ENCODE measurements at regions not wholly inside any gene's neighbourhood (a gene's known extent, or its start where the extent isn't known, plus 50 kb on each side); places are given as distances from the start of the nearest gene placed in this dataset.

GRCh38 chr12:123073292-123073691, 77.6 kb downstream of the PITPNM2 start:
- Histone ChIP-seq H3K9me3 (replicated peaks; ENCODE audit: control insufficient read depth, insufficient read depth, low read length) (no peaks in the 10 kb centered on the region), H3K27me3 (ENCODE audit: control insufficient read depth in 2 of 2, insufficient read depth in 2 of 2, low read length in 2 of 2) (no peaks in the 10 kb centered on the region), H3K4me2 (ENCODE audit: insufficient read depth, low read length) (no peak overlapping the region), H3K9me1 (replicated peaks; ENCODE audit: control insufficient read depth, extremely low read depth, insufficient read depth, low read length) (no peaks in the 10 kb centered on the region), H3K36me3 (ENCODE audit: control insufficient read depth in 2 of 2, extremely low read depth in 1 of 2, insufficient read depth in 2 of 2, low read length in 2 of 2) (no peaks in the 10 kb centered on the region), H3K9ac (replicated peaks; ENCODE audit: extremely low read depth, insufficient read depth, low read length) (no peak overlapping the region), H3K79me2 (ENCODE audit: control insufficient read depth, insufficient read depth, low read length) (no peaks in the 10 kb centered on the region), H3K27ac (ENCODE audit: insufficient read depth, low read depth, low read length) (no peak overlapping the region), H3K4me1 (ENCODE audit: control insufficient read depth, extremely low read depth, insufficient read depth, low read length) (peaks cover 15% of the 10 kb centered on the region), H3K4me3 (replicated peaks in 1 of 3; ENCODE audit: insufficient read depth in 1 of 3, low read depth in 1 of 3, low read length in 3 of 3) (no peak overlapping the region), H4K20me1 (replicated peaks; ENCODE audit: control insufficient read depth, extremely low read depth, insufficient read depth, low read length) (no peaks in the 10 kb centered on the region), H2AFZ (ENCODE audit: low read depth, low read length) (no peak overlapping the region)
- POLR2A ChIA-PET = no interaction called here
- DNase-seq (ENCODE audit: low read depth, low spot score) = no peak
- CTCF ChIA-PET = interaction anchor here (1.3 kb wide), 1 partner anchor 13 kb away, joined by 5 read pairs; no protein-coding TSS in a partner anchor
- intact Hi-C loops (cut with micrococcal nuclease) (no loop called here), dilution Hi-C loops (cut with MboI; ENCODE audit: extremely low pct_ligation_motif_present, low sequenced_read_pairs) (no loop called here)
- FAIRE-seq = no peak
- no peak for TF ChIP-seq GATA2 (IDR thresholded peaks at IDR 0.05; ENCODE audit: insufficient read depth, insufficient read length, low read depth, low read length)
- TF ChIP-seq MAX (IDR thresholded peaks at IDR 0.05; ENCODE audit: insufficient read depth, insufficient read length) = no peak
- BruUV-seq (replicated peaks) = no TSS peak

GRCh38 chr12:123071857-123072256, 79.0 kb downstream of the PITPNM2 start:
- CTCF ChIA-PET = interaction anchor here (2.3 kb wide), 1 partner anchor 28 kb away, joined by 13 read pairs; no protein-coding TSS in a partner anchor
- BruUV-seq (replicated peaks) = no TSS peak

More at GRCh38 chr12:123071857-123072256, 79.0 kb downstream of the PITPNM2 start:
- H2AFZ ChIP-seq (ENCODE audit: low read depth, low read length) = no peak overlapping the region
- H3K36me3 ChIP-seq (ENCODE audit: control insufficient read depth in 2 of 2, extremely low read depth in 1 of 2, insufficient read depth in 2 of 2, low read length in 2 of 2) = no peaks in the 10 kb centered on the region
- H3K4me3 ChIP-seq (replicated peaks in 1 of 3; ENCODE audit: insufficient read depth in 1 of 3, low read depth in 1 of 3, low read length in 3 of 3) = no peak overlapping the region
- no peaks in the 10 kb centered on the region for H3K9me3 ChIP-seq (replicated peaks; ENCODE audit: control insufficient read depth, insufficient read depth, low read length)
- intact Hi-C loops (cut with micrococcal nuclease) = no loop called here
- POLR2A ChIA-PET = no interaction called here
- no peak for DNase-seq (ENCODE audit: low read depth, low spot score)
- no peak overlapping the region for H3K27ac ChIP-seq (ENCODE audit: insufficient read depth, low read depth, low read length)
- H3K4me2 ChIP-seq (ENCODE audit: insufficient read depth, low read length) = no peak overlapping the region
- H3K9ac ChIP-seq (replicated peaks; ENCODE audit: extremely low read depth, insufficient read depth, low read length) = no peak overlapping the region
- no peaks in the 10 kb centered on the region for H3K9me1 ChIP-seq (replicated peaks; ENCODE audit: control insufficient read depth, extremely low read depth, insufficient read depth, low read length)
- H4K20me1 ChIP-seq (replicated peaks; ENCODE audit: control insufficient read depth, extremely low read depth, insufficient read depth, low read length) = no peaks in the 10 kb centered on the region
- dilution Hi-C loops (cut with MboI; ENCODE audit: extremely low pct_ligation_motif_present, low sequenced_read_pairs) = no loop called here
- peaks cover 14% of the 10 kb centered on the region for H3K4me1 ChIP-seq (ENCODE audit: control insufficient read depth, extremely low read depth, insufficient read depth, low read length)
- no peaks in the 10 kb centered on the region for H3K27me3 ChIP-seq (ENCODE audit: control insufficient read depth in 2 of 2, insufficient read depth in 2 of 2, low read length in 2 of 2)
- no peaks in the 10 kb centered on the region for H3K79me2 ChIP-seq (ENCODE audit: control insufficient read depth, insufficient read depth, low read length)
- no peak for FAIRE-seq
- no peak for TF ChIP-seq JUN (IDR thresholded peaks at IDR 0.05; ENCODE audit: borderline replicate concordance, insufficient read depth, insufficient read length, low read depth)
- TF ChIP-seq CTCF (IDR thresholded peaks at IDR 0.05; ENCODE audit: extremely low read depth in 1 of 2, insufficient read depth in 1 of 2, low read depth in 1 of 2, low read length in 2 of 2) = no peak
- TF ChIP-seq MYC (IDR thresholded peaks at IDR 0.05; ENCODE audit: low read depth, low read length) = no peak
- no peak for TF ChIP-seq FOS (IDR thresholded peaks at IDR 0.05; ENCODE audit: borderline replicate concordance, insufficient read depth, low read length)
- TF ChIP-seq EZH2 (IDR thresholded peaks at IDR 0.05; ENCODE audit: borderline replicate concordance, low read depth, low read length, severe bottlenecking) = no peak
- TF ChIP-seq POLR2A (IDR thresholded peaks at IDR 0.05; ENCODE audit: low read depth, low read length) = no peak
- no peak for TF ChIP-seq POLR2AphosphoS5 (IDR thresholded peaks at IDR 0.05; ENCODE audit: insufficient read depth, low read depth, low read length)

Measured in endothelial cell of umbilical vein (primary cell).